Skeletal muscle tissue (tissue), 3 donors: ENCODE measurements at regions not wholly inside any gene's neighbourhood (a gene's known extent, or its start where the extent isn't known, plus 50 kb on each side); places are given as distances from the start of the nearest gene placed in this dataset.

Source experiments
- H3K27ac ChIP-seq: one replicate; pipeline ENCODE4 v1.7.0; 2013; ENCODE audit warnings: mild to moderate bottlenecking, low read depth, low read length, inconsistent platforms
- H3K27me3 ChIP-seq, 3 donors: one replicate each; pipeline ENCODE4 v1.7.0; 2013; ENCODE audit warnings: low read length in 3 of 3; ENCODE audit not compliant: control insufficient read depth in 3 of 3, insufficient read depth in 3 of 3
- H3K36me3 ChIP-seq, 3 donors: one replicate each; pipeline ENCODE4 v1.7.0; 2013; ENCODE audit warnings: low read length in 3 of 3; ENCODE audit not compliant: control insufficient read depth in 3 of 3, insufficient read depth in 3 of 3
- H3K4me1 ChIP-seq, 3 donors: one replicate each; pipeline ENCODE4 v1.7.0; 2013; ENCODE audit warnings: low read length in 3 of 3, mild to moderate bottlenecking in 3 of 3; ENCODE audit not compliant: control insufficient read depth in 3 of 3, insufficient read depth in 3 of 3
- H3K4me3 ChIP-seq, 3 donors: one replicate each; pipeline ENCODE4 v1.7.0; 2013; ENCODE audit warnings: low read length in 3 of 3
- H3K9ac ChIP-seq, 3 donors: one replicate each; pipeline ENCODE4 v1.7.0; 2013; ENCODE audit warnings: low read length in 3 of 3, mild to moderate bottlenecking in 3 of 3, moderate library complexity in 2 of 3, low read depth in 1 of 3
- H3K9me3 ChIP-seq, 3 donors: one replicate each; pipeline ENCODE4 v1.7.0; 2013; ENCODE audit warnings: low read length in 3 of 3; ENCODE audit not compliant: control insufficient read depth in 3 of 3
- donor health status: Osteomylitis.

DNA sequence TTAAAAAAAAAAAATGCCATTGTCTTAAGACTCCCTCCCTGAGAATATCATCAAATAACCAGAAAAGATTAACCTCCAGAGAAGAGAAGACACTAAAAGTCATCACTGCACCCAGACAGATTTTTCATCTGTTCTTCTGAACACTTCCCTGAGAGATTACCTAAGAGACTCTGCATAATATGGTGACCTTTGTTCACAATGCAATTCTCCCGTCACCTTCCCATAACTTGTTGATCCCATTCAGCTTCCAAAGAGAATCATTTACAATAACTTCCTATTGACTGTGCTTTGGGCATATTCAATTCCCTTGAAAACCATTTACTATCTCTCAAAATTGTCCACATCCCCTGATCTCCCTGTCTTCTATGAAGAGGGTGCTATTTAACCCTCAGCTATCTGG, 85.1 kb upstream of the SMAD1 start:
- Histone ChIP-seq H3K27ac (no peak overlapping the region), H3K4me3 (no peak overlapping the region), H3K9ac (no peak overlapping the region), H3K9me3 (no peaks in the 10 kb centered on the region), H3K36me3 (no peaks in the 10 kb centered on the region), H3K4me1 (no peaks in the 10 kb centered on the region), H3K27me3 (no peaks in the 10 kb centered on the region)

DNA sequence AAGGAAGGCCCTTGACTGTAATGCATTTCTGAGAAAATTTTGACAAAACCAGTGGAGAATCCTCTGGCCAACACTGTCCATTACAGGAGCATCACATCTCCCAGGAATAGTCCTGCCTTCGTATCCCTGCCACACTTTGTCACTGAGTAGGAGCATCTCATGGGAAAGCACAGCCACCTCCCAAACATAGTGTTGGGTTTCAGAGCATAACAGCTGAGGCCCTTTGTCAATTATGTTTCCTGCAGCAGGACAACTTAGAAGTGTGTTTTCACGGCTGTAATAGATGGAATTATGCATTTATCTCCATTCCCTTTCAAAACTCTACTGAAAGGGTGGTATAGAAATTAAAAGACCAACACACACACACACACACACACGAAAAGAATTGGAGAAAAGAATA, 91.1 kb upstream of the SMAD1 start:
- Histone ChIP-seq H3K9me3 (no peaks in the 10 kb centered on the region), H3K27me3 (no peaks in the 10 kb centered on the region), H3K4me1 (no peaks in the 10 kb centered on the region), H3K4me3 (no peak overlapping the region), H3K36me3 (no peaks in the 10 kb centered on the region), H3K9ac (no peak overlapping the region), H3K27ac (no peak overlapping the region)

DNA sequence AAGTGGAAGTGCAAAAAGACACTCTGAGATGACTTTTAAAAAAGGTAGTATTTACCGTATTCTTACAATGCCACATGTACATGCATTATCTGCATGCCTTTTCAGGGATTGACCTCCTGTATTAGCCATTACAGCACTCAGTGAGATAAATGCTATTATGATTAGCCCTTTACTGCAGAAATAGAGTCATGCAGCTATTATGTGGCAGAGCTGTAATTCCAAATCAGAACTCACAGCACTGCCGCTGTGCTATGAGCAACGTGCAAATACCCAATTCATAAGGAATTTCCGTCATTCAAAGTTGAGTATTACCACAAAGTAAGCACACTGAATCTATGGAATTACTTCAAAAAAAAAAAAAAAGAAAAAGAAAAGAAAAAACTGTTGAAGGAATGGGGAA, 92.1 kb upstream of the SMAD1 start:
- Histone ChIP-seq H3K27ac (no peak overlapping the region), H3K27me3 (no peaks in the 10 kb centered on the region), H3K4me1 (no peaks in the 10 kb centered on the region), H3K9me3 (no peaks in the 10 kb centered on the region), H3K4me3 (no peak overlapping the region), H3K36me3 (no peaks in the 10 kb centered on the region), H3K9ac (no peak overlapping the region)

DNA sequence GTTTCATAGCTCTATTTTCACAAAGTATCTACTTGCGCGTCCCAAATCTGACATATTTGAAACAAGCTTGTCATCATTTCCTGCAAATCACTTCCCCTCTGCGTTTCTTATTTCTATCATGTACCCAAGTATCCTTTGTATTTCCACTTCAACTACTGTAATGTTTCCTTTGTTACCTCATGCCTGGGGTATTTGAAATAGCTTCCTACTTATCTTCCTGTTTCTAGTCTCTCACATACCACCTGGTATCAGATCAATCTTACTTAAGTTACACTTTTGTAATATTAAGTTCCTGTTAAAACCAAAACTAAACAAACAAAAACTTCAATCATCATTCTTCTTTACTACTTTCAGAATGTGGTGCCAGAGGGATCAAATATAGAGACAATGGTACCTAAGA, 93.6 kb upstream of the SMAD1 start:
- Histone ChIP-seq H3K9me3 (no peaks in the 10 kb centered on the region), H3K4me1 (no peaks in the 10 kb centered on the region), H3K27me3 (no peaks in the 10 kb centered on the region), H3K9ac (no peak overlapping the region), H3K27ac (no peak overlapping the region), H3K36me3 (no peaks in the 10 kb centered on the region), H3K4me3 (no peak overlapping the region)

DNA sequence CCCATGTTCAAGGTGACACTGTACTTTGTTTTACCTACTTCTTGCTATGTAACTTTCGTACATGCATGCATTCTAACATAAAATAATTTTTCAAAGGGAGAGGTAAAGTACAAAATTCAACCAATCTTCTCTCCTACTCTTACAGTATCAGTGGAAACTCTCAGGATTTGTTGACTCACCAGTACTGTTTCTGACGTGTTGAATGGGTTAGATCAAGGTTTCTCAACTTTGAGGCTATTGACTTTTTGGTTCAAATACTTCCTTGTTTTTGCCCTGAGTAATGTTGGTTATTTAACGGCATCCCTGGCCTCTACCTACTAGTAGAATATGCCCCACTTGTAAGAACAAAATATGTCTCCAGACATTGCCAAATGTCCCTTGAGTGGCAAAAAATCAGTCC, 94.6 kb upstream of the SMAD1 start:
- Histone ChIP-seq H3K36me3 (no peaks in the 10 kb centered on the region), H3K9me3 (no peaks in the 10 kb centered on the region), H3K27me3 (no peaks in the 10 kb centered on the region), H3K27ac (no peak overlapping the region), H3K9ac (no peak overlapping the region), H3K4me1 (no peaks in the 10 kb centered on the region), H3K4me3 (no peak overlapping the region)

DNA sequence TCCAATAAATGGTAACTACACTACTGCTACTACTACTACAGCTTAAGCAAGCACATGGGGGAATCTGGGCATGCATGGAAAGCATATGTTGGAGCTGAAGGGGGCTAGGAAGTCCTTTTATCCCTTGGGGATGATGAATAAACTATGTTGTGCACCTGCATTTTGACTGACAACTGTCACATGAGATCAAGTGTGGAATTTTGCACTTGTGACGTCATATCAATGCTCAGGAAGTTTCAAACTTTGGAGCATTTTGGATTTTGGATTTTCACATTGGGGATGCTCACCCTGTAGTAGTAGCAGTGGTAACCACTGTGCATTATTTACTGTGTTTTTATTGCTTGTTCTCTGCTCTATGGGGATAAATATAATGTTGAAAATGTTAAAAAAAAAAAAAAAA, 100.5 kb upstream of the SMAD1 start:
- Histone ChIP-seq H3K4me3 (no peak overlapping the region), H3K27ac (no peak overlapping the region), H3K27me3 (no peaks in the 10 kb centered on the region), H3K9me3 (no peaks in the 10 kb centered on the region), H3K4me1 (no peaks in the 10 kb centered on the region), H3K9ac (no peak overlapping the region), H3K36me3 (no peaks in the 10 kb centered on the region)

DNA sequence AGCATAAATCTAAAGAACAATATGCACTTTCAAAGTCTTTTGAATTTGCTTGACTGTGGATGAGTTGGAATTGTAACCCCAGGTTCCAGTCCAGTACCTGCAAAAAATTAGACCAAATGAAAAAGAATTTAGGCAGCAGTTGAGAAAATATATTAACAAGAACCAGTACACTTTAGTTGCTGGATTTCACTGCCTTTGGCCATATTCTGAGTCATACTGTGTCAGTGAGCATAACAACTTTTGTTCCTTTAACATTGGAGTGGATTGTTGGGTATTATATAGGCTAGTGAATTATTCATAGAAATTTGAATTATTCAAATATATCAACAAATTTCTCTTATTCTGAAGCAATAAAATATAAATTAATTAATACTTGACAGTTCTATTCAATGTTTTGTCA, 101.5 kb upstream of the SMAD1 start:
- H3K27me3 ChIP-seq, result no peaks in the 10 kb centered on the region
- no peak overlapping the region for H3K4me3 ChIP-seq
- H3K9ac ChIP-seq, result no peak overlapping the region
- H3K4me1 ChIP-seq, result no peaks in the 10 kb centered on the region
- no peaks in the 10 kb centered on the region for H3K9me3 ChIP-seq
- H3K27ac ChIP-seq, result no peak overlapping the region
- no peaks in the 10 kb centered on the region for H3K36me3 ChIP-seq

DNA sequence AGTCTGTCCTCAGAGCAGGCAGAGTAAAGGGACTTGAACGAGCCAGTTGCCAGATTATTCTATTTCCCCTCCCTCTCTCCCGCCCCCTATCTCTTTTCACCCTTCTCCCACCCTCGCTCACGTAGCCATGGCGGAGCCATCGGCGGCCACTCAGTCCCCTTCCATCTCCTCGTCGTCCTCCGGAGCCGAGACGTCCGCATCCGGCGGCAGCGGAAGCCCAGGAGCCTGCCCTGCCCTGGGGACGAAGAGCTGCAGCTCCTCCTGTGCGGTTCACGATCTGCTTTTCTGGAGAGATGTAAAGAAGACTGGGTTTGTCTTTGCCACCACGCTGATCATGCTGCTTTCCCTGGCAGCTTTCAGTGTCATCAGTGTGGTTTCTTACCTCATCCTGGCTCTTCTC, 106.2 kb upstream of the SMAD1 start:
- H3K27ac ChIP-seq, result no peak overlapping the region
- no peaks in the 10 kb centered on the region for H3K9me3 ChIP-seq
- H3K4me1 ChIP-seq, result no peaks in the 10 kb centered on the region
- H3K9ac ChIP-seq, result no peak overlapping the region
- H3K27me3 ChIP-seq, result no peaks in the 10 kb centered on the region
- H3K36me3 ChIP-seq, result no peaks in the 10 kb centered on the region
- H3K4me3 ChIP-seq, result no peak overlapping the region

DNA sequence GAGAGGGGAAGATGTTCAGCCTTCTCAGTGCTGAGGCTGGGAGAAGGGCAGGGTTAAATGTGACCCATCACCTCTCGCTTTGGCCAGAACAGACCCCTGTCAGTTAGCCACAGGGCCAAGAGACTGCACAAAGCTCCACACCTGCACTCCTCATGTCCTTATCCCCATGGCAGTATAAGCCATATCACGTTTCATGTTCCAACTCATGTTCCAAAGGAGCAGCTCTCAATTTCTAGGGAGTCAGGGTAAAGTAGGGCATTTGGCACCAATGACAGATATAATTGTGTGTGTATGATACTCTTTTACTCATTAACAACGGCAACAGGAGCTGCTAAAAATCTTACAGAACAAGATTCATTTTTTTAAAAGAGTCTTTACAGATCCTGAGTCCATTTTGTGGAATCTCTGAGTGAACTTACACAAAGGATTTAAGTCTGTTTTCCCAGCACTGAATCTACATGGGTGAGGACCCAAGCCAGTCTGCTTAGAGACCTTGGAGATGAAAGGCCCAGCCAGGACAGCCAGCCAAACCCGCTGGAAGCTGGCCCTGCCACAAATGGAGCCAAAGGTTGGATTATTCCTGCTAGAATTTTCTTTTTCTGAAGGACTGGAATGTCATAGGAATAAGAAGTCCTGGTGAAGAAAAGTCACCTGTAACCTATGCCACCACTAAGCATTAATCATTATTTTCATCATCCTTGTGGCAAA, 129.1 kb upstream of the SMAD1 start:
- Histone ChIP-seq H3K27me3 (no peaks in the 10 kb centered on the region), H3K9ac (peak overlapping the region in 1 of 3 donors; percentile 26), H3K36me3 (no peaks in the 10 kb centered on the region), H3K4me3 (peak overlapping the region in 1 of 3 donors; percentile 14), H3K27ac (no peak overlapping the region), H3K4me1 (peaks cover 14 to 18% (median 15%) of the 10 kb centered on the region in 3 donors), H3K9me3 (no peaks in the 10 kb centered on the region)

DNA sequence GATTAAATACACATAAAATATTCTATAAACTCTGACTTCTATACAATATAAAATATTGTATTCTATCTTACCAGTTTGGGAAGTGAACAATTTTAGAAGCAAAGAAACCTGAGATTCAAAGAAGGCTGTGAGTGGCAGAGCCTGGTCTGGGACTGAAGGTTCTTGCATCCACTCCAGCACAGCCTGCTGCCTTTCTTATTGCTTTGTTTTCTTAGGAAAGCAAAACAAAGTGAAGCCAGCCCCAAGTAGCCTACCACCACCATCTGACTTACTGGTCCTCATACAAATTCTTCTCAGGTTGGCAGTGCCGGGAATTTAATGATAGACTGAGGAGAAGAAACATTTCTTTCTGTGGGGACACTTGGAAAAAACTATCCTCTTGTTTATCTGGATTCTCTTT, 129.7 kb upstream of the SMAD1 start:
- Histone ChIP-seq H3K27ac (no peak overlapping the region), H3K27me3 (no peaks in the 10 kb centered on the region), H3K9ac (no peak overlapping the region), H3K36me3 (no peaks in the 10 kb centered on the region), H3K9me3 (no peaks in the 10 kb centered on the region), H3K4me3 (no peak overlapping the region), H3K4me1 (peaks cover 14 to 18% (median 15%) of the 10 kb centered on the region in 3 donors)
